ENCODE measurements at regions not wholly inside any gene's neighbourhood (a gene's known extent, or its start where the extent isn't known, plus 50 kb on each side); places are given as distances from the start of the nearest gene placed in this dataset.

- H3K27ac ChIP-seq = no peak overlapping the region
- no peak for TF ChIP-seq ZFX (IDR thresholded peaks at IDR 0.05; ENCODE audit: borderline replicate concordance)
- no peak for TF ChIP-seq CTCF (IDR thresholded peaks at IDR 0.05)
These were observed 75.0 kb upstream of the WNT7A start for GRCh38 chr3:13954741-13955483.

- no peak overlapping the region for H3K27ac ChIP-seq
- TF ChIP-seq CTCF (IDR thresholded peaks at IDR 0.05) (no peak), ZFX (IDR thresholded peaks at IDR 0.05; ENCODE audit: borderline replicate concordance) (no peak)
These were observed 74.4 kb upstream of the WNT7A start for GRCh38 chr3:13954266-13954665.

- TF ChIP-seq CTCF (IDR thresholded peaks at IDR 0.05) (no peak), ZFX (IDR thresholded peaks at IDR 0.05; ENCODE audit: borderline replicate concordance) (no peak)
- H3K27ac ChIP-seq = no peak overlapping the region
These were observed 71.3 kb upstream of the WNT7A start for GRCh38 chr3:13951184-13951583.

GRCh38 chr3:13950042-13950441 is 70.2 kb upstream of the WNT7A start:
- TF ChIP-seq ZFX (IDR thresholded peaks at IDR 0.05; ENCODE audit: borderline replicate concordance) = no peak
- TF ChIP-seq CTCF (IDR thresholded peaks at IDR 0.05) = no peak
- H3K27ac ChIP-seq = no peak overlapping the region

GRCh38 chr3:13947912-13948311 is 68.0 kb upstream of the WNT7A start:
- no peak for TF ChIP-seq CTCF (IDR thresholded peaks at IDR 0.05)
- no peak for TF ChIP-seq ZFX (IDR thresholded peaks at IDR 0.05; ENCODE audit: borderline replicate concordance)
- no peak overlapping the region for H3K27ac ChIP-seq

- H3K27ac ChIP-seq = no peak overlapping the region
- TF ChIP-seq CTCF (IDR thresholded peaks at IDR 0.05) = no peak
- TF ChIP-seq ZFX (IDR thresholded peaks at IDR 0.05; ENCODE audit: borderline replicate concordance) = no peak
These were observed 59.3 kb upstream of the WNT7A start for GRCh38 chr3:13939206-13939605.

- no peak for TF ChIP-seq CTCF (IDR thresholded peaks at IDR 0.05)
- no peak for TF ChIP-seq ZFX (IDR thresholded peaks at IDR 0.05; ENCODE audit: borderline replicate concordance)
- no peak overlapping the region for H3K27ac ChIP-seq
These were observed 57.3 kb upstream of the WNT7A start for GRCh38 chr3:13937131-13937530.

All from 22Rv1 (cell line).